ENCODE measurements at regions not wholly inside any gene's neighbourhood (a gene's known extent, or its start where the extent isn't known, plus 50 kb on each side); places are given as distances from the start of the nearest gene placed in this dataset.

GRCh38 chr3:59660376-59660775 is 610.6 kb upstream of the CFAP20DC start:
- H3K4me3 Mint-ChIP-seq = no peak overlapping the region
- H3K4me1 Mint-ChIP-seq = no peaks in the 10 kb centered on the region
- DNase-seq = no peak
- H3K27me3 Mint-ChIP-seq (ENCODE audit: low read depth in 3 of 3) = peaks cover 2 to 9% (median 3%) of the 10 kb centered on the region in 3 donors
- H3K36me3 Mint-ChIP-seq = peaks cover 0 to 4% (median 3%) of the 10 kb centered on the region in 3 donors
- no peak overlapping the region for H3K27ac Mint-ChIP-seq
- H3K9me3 Mint-ChIP-seq = no peaks in the 10 kb centered on the region

GRCh38 chr3:59659755-59660154 is 609.9 kb upstream of the CFAP20DC start:
- DNase-seq = no peak
- Mint-ChIP-seq H3K27ac (no peak overlapping the region), H3K36me3 (peaks cover 0 to 4% (median 3%) of the 10 kb centered on the region in 3 donors), H3K4me1 (no peaks in the 10 kb centered on the region), H3K27me3 (ENCODE audit: low read depth in 3 of 3) (peaks cover 2 to 9% (median 3%) of the 10 kb centered on the region in 3 donors), H3K4me3 (no peak overlapping the region), H3K9me3 (no peaks in the 10 kb centered on the region)

- no peak for DNase-seq
- H3K9me3 Mint-ChIP-seq = no peaks in the 10 kb centered on the region
- no peaks in the 10 kb centered on the region for H3K4me1 Mint-ChIP-seq
These were observed 609.0 kb upstream of the CFAP20DC start for GRCh38 chr3:59658866-59659265.

GRCh38 chr3:59658274-59658673 is 608.4 kb upstream of the CFAP20DC start:
- peaks cover 2 to 9% (median 3%) of the 10 kb centered on the region in 3 donors for H3K27me3 Mint-ChIP-seq (ENCODE audit: low read depth in 3 of 3)
- H3K4me1 Mint-ChIP-seq = no peaks in the 10 kb centered on the region
- H3K4me3 Mint-ChIP-seq = no peak overlapping the region
- peaks cover 0 to 4% (median 3%) of the 10 kb centered on the region in 3 donors for H3K36me3 Mint-ChIP-seq
- DNase-seq = no peak
- no peaks in the 10 kb centered on the region for H3K9me3 Mint-ChIP-seq
- no peak overlapping the region for H3K27ac Mint-ChIP-seq

More at GRCh38 chr3:59658866-59659265, 609.0 kb upstream of the CFAP20DC start:
- Mint-ChIP-seq H3K36me3 (peaks cover 0 to 4% (median 3%) of the 10 kb centered on the region in 3 donors), H3K27ac (no peak overlapping the region), H3K4me3 (no peak overlapping the region), H3K27me3 (ENCODE audit: low read depth in 3 of 3) (peaks cover 2 to 9% (median 3%) of the 10 kb centered on the region in 3 donors)

GRCh38 chr3:59655418-59656015 is 605.7 kb upstream of the CFAP20DC start:
- no peak overlapping the region for H3K4me3 Mint-ChIP-seq
- peaks cover 0 to 4% (median 2%) of the 10 kb centered on the region in 3 donors for H3K36me3 Mint-ChIP-seq
- H3K4me1 Mint-ChIP-seq = no peaks in the 10 kb centered on the region
- H3K27me3 Mint-ChIP-seq (ENCODE audit: low read depth in 3 of 3) = peaks cover 2 to 6% (median 5%) of the 10 kb centered on the region in 3 donors
- H3K27ac Mint-ChIP-seq = no peak overlapping the region
- peaks cover 2 to 10% (median 3%) of the 10 kb centered on the region in 6 donors for H3K9me3 Mint-ChIP-seq
- DNase-seq = no peak

GRCh38 chr3:59654480-59655417 is 604.9 kb upstream of the CFAP20DC start:
- peaks cover 3 to 18% (median 11%) of the 10 kb centered on the region in 6 donors for H3K9me3 Mint-ChIP-seq
- H3K4me3 Mint-ChIP-seq = no peak overlapping the region
- no peak overlapping the region for H3K27ac Mint-ChIP-seq
- H3K27me3 Mint-ChIP-seq (ENCODE audit: low read depth in 3 of 3) = peaks cover 2 to 5% (median 4%) of the 10 kb centered on the region in 3 donors
- no peaks in the 10 kb centered on the region for H3K4me1 Mint-ChIP-seq
- no peak for DNase-seq
- H3K36me3 Mint-ChIP-seq = peaks cover 0 to 4% (median 4%) of the 10 kb centered on the region in 3 donors

GRCh38 chr3:59654123-59654479 is 604.3 kb upstream of the CFAP20DC start:
- H3K4me3 Mint-ChIP-seq = no peak overlapping the region
- peaks cover 0 to 4% (median 4%) of the 10 kb centered on the region in 3 donors for H3K36me3 Mint-ChIP-seq
- no peak for DNase-seq
- peaks cover 3 to 24% (median 16%) of the 10 kb centered on the region in 6 donors for H3K9me3 Mint-ChIP-seq
- H3K4me1 Mint-ChIP-seq = no peaks in the 10 kb centered on the region
- no peak overlapping the region for H3K27ac Mint-ChIP-seq
- H3K27me3 Mint-ChIP-seq (ENCODE audit: low read depth in 3 of 3) = peaks cover 2 to 5% (median 2%) of the 10 kb centered on the region in 3 donors

GRCh38 chr3:59653405-59654122 is 603.7 kb upstream of the CFAP20DC start:
- peaks cover 0 to 4% (median 4%) of the 10 kb centered on the region in 3 donors for H3K36me3 Mint-ChIP-seq
- no peaks in the 10 kb centered on the region for H3K4me1 Mint-ChIP-seq
- peaks cover 2 to 5% (median 2%) of the 10 kb centered on the region in 3 donors for H3K27me3 Mint-ChIP-seq (ENCODE audit: low read depth in 3 of 3)
- H3K9me3 Mint-ChIP-seq = peaks cover 3 to 29% (median 18%) of the 10 kb centered on the region in 6 donors
- H3K4me3 Mint-ChIP-seq = no peak overlapping the region
- no peak for DNase-seq
- no peak overlapping the region for H3K27ac Mint-ChIP-seq

GRCh38 chr3:59644479-59645402 is 594.9 kb upstream of the CFAP20DC start:
- no peak overlapping the region for H3K4me3 Mint-ChIP-seq
- H3K36me3 Mint-ChIP-seq = peaks cover 0 to 3% (median 0%) of the 10 kb centered on the region in 3 donors
- no peaks in the 10 kb centered on the region for H3K4me1 Mint-ChIP-seq
- no peak for DNase-seq
- peaks cover 0 to 14% (median 9%) of the 10 kb centered on the region in 6 donors for H3K9me3 Mint-ChIP-seq
- peaks cover 0 to 7% (median 3%) of the 10 kb centered on the region in 3 donors for H3K27me3 Mint-ChIP-seq (ENCODE audit: low read depth in 3 of 3)
- H3K27ac Mint-ChIP-seq = no peak overlapping the region

- no peak overlapping the region for H3K27ac Mint-ChIP-seq
- no peak for DNase-seq
- no peak overlapping the region for H3K4me3 Mint-ChIP-seq
- H3K36me3 Mint-ChIP-seq = no peaks in the 10 kb centered on the region
- H3K4me1 Mint-ChIP-seq = no peaks in the 10 kb centered on the region
- peaks cover 0 to 4% (median 0%) of the 10 kb centered on the region in 6 donors for H3K9me3 Mint-ChIP-seq
- peaks cover 0 to 5% (median 3%) of the 10 kb centered on the region in 3 donors for H3K27me3 Mint-ChIP-seq (ENCODE audit: low read depth in 3 of 3)
These were observed 591.5 kb upstream of the CFAP20DC start for GRCh38 chr3:59641169-59641899.

- no peaks in the 10 kb centered on the region for H3K36me3 Mint-ChIP-seq
- DNase-seq = no peak
- H3K4me3 Mint-ChIP-seq = no peak overlapping the region
- H3K27me3 Mint-ChIP-seq (ENCODE audit: low read depth in 3 of 3) = peaks cover 0 to 4% (median 2%) of the 10 kb centered on the region in 3 donors
- no peak overlapping the region for H3K27ac Mint-ChIP-seq
- no peaks in the 10 kb centered on the region for H3K4me1 Mint-ChIP-seq
- peaks cover 0 to 4% (median 0%) of the 10 kb centered on the region in 6 donors for H3K9me3 Mint-ChIP-seq
These were observed 583.1 kb upstream of the CFAP20DC start for GRCh38 chr3:59632760-59633573.

GRCh38 chr3:59631482-59631881 is 581.7 kb upstream of the CFAP20DC start:
- Mint-ChIP-seq H3K27me3 (ENCODE audit: low read depth in 3 of 3) (peaks cover 0 to 4% (median 2%) of the 10 kb centered on the region in 3 donors), H3K27ac (no peak overlapping the region), H3K4me1 (no peaks in the 10 kb centered on the region), H3K36me3 (no peaks in the 10 kb centered on the region), H3K4me3 (no peak overlapping the region), H3K9me3 (no peaks in the 10 kb centered on the region)
- DNase-seq = no peak
